ENCODE measurements at regions not wholly inside any gene's neighbourhood (a gene's known extent, or its start where the extent isn't known, plus 50 kb on each side); places are given as distances from the start of the nearest gene placed in this dataset.

- no peak for TF ChIP-seq ZNF274 (IDR thresholded peaks at IDR 0.05; ENCODE audit: low read depth, low read length)
- TF ChIP-seq POLR2AphosphoS5 (IDR thresholded peaks at IDR 0.05; ENCODE audit: low read depth, low read length), result no peak
These were observed 130.1 kb upstream of the RTL1 start (continued) for GRCh38 chr14:101033446-101034165.

- CTCF ChIA-PET, result no interaction called here
- no peak for ATAC-seq
- BruUV-seq (replicated peaks), result no TSS peak
- no peak for DNase-seq (ENCODE audit: low read depth, low spot score)
- Histone ChIP-seq H2AFZ (ENCODE audit: low read depth, low read length, poor library complexity, severe bottlenecking) (no peak overlapping the region), H4K20me1 (ENCODE audit: insufficient read depth) (no peaks in the 10 kb centered on the region), H3K27me3 (ENCODE audit: insufficient read depth, low read length) (no peaks in the 10 kb centered on the region), H3K9ac (ENCODE audit: low read length) (no peak overlapping the region), H3K27ac (ENCODE audit: low read depth, low read length) (no peak overlapping the region), H3K36me3 (ENCODE audit: control insufficient read depth in 1 of 2, insufficient read depth in 2 of 2, low read length in 2 of 2) (no peaks in the 10 kb centered on the region), H3K9me2 (ENCODE audit: insufficient read depth) (no peaks in the 10 kb centered on the region), H3K4me2 (ENCODE audit: low read length) (no peak overlapping the region), H3K79me2 (ENCODE audit: insufficient read depth, low read length) (no peaks in the 10 kb centered on the region), H3K9me3 (ENCODE audit: control insufficient read depth in 1 of 2, insufficient read depth in 1 of 2, low read depth in 1 of 2, low read length in 2 of 2) (no peaks in the 10 kb centered on the region), H3K4me1 (ENCODE audit: control insufficient read depth in 1 of 2, insufficient read depth in 2 of 2, low read length in 2 of 2) (no peaks in the 10 kb centered on the region), H3K4me3 (replicated peaks in 1 of 2; ENCODE audit: low read depth in 1 of 2, low read length in 2 of 2) (no peak overlapping the region)
- RAD21 ChIA-PET (ENCODE audit: low non-redundant PET in 1 of 2, low total read pairs in 2 of 2, uncharacterized antibody in 2 of 2, unreplicated experiment in 2 of 2), result no interaction called here
- TF ChIP-seq ATF3 (IDR thresholded peaks at IDR 0.05), result no peak
- no peak for TF ChIP-seq SP1 (IDR thresholded peaks at IDR 0.05; ENCODE audit: low read depth)
- TF ChIP-seq MAX (IDR thresholded peaks at IDR 0.05), result no peak
- TF ChIP-seq CBX3 (IDR thresholded peaks at IDR 0.05; ENCODE audit: low read depth), result no peak
- TF ChIP-seq SRF (IDR thresholded peaks at IDR 0.05; ENCODE audit: low read depth), result no peak
- no peak for TF ChIP-seq EZH2 (IDR thresholded peaks at IDR 0.05)
- no peak for TF ChIP-seq EZH2phosphoT487 (IDR thresholded peaks at IDR 0.05; ENCODE audit: borderline replicate concordance)
- TF ChIP-seq EGR1 (IDR thresholded peaks at IDR 0.05; ENCODE audit: low read depth), result no peak
- TF ChIP-seq ZBTB33 (IDR thresholded peaks at IDR 0.05; ENCODE audit: extremely low read depth, insufficient replicate concordance, low read length), result no peak
- no peak for TF ChIP-seq ZNF274 (IDR thresholded peaks at IDR 0.05; ENCODE audit: low read depth, low read length)
- no peak for TF ChIP-seq POLR2AphosphoS5 (IDR thresholded peaks at IDR 0.05; ENCODE audit: low read depth, low read length)
- no peak for TF ChIP-seq POLR2A (IDR thresholded peaks at IDR 0.05; ENCODE audit: borderline replicate concordance, extremely low read depth, insufficient read depth, insufficient read length)
- intact Hi-C loops (cut with micrococcal nuclease), result no loop called here
- POLR2A ChIA-PET, result no interaction called here
These were observed 131.5 kb upstream of the RTL1 start for GRCh38 chr14:101034986-101035385.
